ENCODE measurements at regions not wholly inside any gene's neighbourhood (a gene's known extent, or its start where the extent isn't known, plus 50 kb on each side); places are given as distances from the start of the nearest gene placed in this dataset.

DNA sequence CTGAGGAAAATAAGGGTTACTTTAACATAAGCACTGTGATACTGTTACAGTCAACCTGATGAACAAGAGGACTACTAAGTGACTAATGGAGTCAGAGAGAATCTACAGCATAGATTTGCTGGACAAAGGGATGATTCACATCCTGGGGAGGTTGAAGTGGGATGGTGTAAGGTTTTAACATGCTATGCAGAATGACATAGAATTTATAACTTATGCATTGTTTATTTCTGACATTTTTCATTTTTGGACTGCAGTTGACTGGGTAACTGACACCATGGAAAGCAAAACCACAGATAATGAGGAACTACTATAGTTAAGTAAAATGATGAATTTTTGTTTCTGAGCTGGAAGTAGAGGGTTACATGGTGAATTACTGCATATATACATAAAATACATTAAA is 389.2 kb downstream of the MAT2B start:
- TF ChIP-seq, protein P1, sequence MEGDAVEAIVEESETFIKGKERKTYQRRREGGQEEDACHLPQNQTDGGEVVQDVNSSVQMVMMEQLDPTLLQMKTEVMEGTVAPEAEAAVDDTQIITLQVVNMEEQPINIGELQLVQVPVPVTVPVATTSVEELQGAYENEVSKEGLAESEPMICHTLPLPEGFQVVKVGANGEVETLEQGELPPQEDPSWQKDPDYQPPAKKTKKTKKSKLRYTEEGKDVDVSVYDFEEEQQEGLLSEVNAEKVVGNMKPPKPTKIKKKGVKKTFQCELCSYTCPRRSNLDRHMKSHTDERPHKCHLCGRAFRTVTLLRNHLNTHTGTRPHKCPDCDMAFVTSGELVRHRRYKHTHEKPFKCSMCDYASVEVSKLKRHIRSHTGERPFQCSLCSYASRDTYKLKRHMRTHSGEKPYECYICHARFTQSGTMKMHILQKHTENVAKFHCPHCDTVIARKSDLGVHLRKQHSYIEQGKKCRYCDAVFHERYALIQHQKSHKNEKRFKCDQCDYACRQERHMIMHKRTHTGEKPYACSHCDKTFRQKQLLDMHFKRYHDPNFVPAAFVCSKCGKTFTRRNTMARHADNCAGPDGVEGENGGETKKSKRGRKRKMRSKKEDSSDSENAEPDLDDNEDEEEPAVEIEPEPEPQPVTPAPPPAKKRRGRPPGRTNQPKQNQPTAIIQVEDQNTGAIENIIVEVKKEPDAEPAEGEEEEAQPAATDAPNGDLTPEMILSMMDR (IDR thresholded peaks at IDR 0.05), result no peak
- no peak for TF ChIP-seq POLR2A (IDR thresholded peaks at IDR 0.05)
